ENCODE measurements at regions not wholly inside any gene's neighbourhood (a gene's known extent, or its start where the extent isn't known, plus 50 kb on each side); places are given as distances from the start of the nearest gene placed in this dataset.

DNA sequence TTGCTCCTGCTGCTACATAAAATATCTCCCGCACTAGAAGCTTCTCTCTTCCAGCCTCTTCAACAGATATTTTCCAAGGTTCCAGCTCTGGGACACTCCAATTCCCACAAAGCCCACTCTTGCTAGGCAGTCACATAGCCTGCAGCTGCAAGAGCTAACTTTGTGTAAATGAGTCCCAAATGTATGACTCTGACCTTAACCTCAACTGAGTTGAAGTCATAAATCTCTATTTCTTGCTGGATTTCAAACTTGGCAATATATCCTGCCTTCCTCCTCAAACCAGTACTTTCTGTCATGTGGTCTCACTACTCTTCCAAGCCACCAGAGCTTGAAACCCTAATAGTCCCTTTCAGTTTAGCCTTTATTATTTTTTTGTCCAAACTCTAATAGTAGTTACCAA is 315.4 kb upstream of the GRIA3 start (continued):
- TF ChIP-seq SMARCC2 (IDR thresholded peaks at IDR 0.05; ENCODE audit: low read depth) (no peak), SMAD4 (CRISPR knock-in tag; conservative IDR thresholded peaks at IDR 0.05) (no peak), ZNF77 (CRISPR knock-in tag; IDR thresholded peaks at IDR 0.05) (no peak), CREM (IDR thresholded peaks at IDR 0.05; ENCODE audit: low read depth) (no peak), GTF2E2 (tag; IDR thresholded peaks at IDR 0.05) (no peak), THRAP3 (IDR thresholded peaks at IDR 0.05; ENCODE audit: borderline replicate concordance) (no peak), PHB2 (IDR thresholded peaks at IDR 0.05; ENCODE audit: low read depth) (no peak), HDAC2 (IDR thresholded peaks at IDR 0.05) (no peak), NR4A1 (CRISPR knock-in tag; IDR thresholded peaks at IDR 0.05) (no peak), NR4A1 (tag; IDR thresholded peaks at IDR 0.05) (no peak), HDAC6 (IDR thresholded peaks at IDR 0.05; ENCODE audit: low read depth, low read length) (no peak)
- TF ChIP-seq, protein P1, sequence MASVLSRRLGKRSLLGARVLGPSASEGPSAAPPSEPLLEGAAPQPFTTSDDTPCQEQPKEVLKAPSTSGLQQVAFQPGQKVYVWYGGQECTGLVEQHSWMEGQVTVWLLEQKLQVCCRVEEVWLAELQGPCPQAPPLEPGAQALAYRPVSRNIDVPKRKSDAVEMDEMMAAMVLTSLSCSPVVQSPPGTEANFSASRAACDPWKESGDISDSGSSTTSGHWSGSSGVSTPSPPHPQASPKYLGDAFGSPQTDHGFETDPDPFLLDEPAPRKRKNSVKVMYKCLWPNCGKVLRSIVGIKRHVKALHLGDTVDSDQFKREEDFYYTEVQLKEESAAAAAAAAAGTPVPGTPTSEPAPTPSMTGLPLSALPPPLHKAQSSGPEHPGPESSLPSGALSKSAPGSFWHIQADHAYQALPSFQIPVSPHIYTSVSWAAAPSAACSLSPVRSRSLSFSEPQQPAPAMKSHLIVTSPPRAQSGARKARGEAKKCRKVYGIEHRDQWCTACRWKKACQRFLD (CRISPR knock-in tag; IDR thresholded peaks at IDR 0.05), result no peak

DNA sequence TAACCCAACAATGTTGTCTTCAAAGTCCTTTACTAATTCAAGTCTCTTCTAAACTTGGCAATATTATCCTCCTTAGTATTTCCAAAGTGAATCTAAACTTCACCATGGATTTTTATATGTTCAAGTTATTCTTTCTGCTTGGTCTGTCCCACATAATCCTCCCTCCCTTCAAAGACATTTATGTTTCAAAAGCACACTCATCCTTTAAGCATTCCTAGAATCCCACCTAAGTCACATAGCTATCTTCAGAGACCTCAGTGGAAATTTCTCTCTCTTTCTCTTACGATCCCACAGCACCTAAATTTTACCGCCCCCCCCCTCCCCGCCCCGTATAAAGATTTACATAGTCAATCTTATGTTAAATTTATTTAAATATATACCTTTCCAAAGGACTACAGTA is 314.9 kb upstream of the GRIA3 start:
- Histone ChIP-seq H3K27me3 (ENCODE audit: control insufficient read depth in 2 of 2, insufficient read depth in 2 of 2, low read length in 2 of 2) (no peaks in the 10 kb centered on the region), H3K4me2 (ENCODE audit: insufficient read depth, low read length) (no peak overlapping the region), H3K4me3 (no peak overlapping the region), H3K9me3 (replicated peaks; ENCODE audit: control insufficient read depth, insufficient read depth, low read depth, low read length) (no peaks in the 10 kb centered on the region), H3K27ac (ENCODE audit: extremely low read depth, low read depth, low read length) (no peak overlapping the region), H4K20me1 (replicated peaks; ENCODE audit: control insufficient read depth, insufficient read depth, low read length) (no peaks in the 10 kb centered on the region), H3K36me3 (ENCODE audit: control insufficient read depth, insufficient read depth, low read length) (no peaks in the 10 kb centered on the region), H3K9ac (ENCODE audit: insufficient read depth in 1 of 2, low read depth in 2 of 2, low read length in 2 of 2) (no peak overlapping the region), H2AFZ (ENCODE audit: low read depth, low read length) (no peak overlapping the region), H3K9me1 (ENCODE audit: control insufficient read depth, insufficient read depth, low read length) (no peaks in the 10 kb centered on the region), H3K79me2 (ENCODE audit: control insufficient read depth, insufficient read depth, low read length) (no peaks in the 10 kb centered on the region), H3K4me1 (replicated peaks in 1 of 2; ENCODE audit: control insufficient read depth in 2 of 2, insufficient read depth in 2 of 2, low read length in 2 of 2) (no peaks in the 10 kb centered on the region)
- POLR2A ChIA-PET, result no interaction called here
- DNase-seq (ENCODE audit: extremely low read depth in 1 of 4, low spot score in 3 of 4), result no peak
- no peak for FAIRE-seq
- in situ Hi-C loops (cut with MboI) (no loop called here), intact Hi-C loops (cut with micrococcal nuclease) (no loop called here)
- TF ChIP-seq EGR1 (conservative IDR thresholded peaks at IDR 0.05) (no peak), ZNF232 (CRISPR knock-in tag; IDR thresholded peaks at IDR 0.05) (no peak), HMG20B (CRISPR knock-in tag; IDR thresholded peaks at IDR 0.05) (no peak), SNIP1 (IDR thresholded peaks at IDR 0.05; ENCODE audit: low read depth) (no peak), ZNF282 (CRISPR knock-in tag; IDR thresholded peaks at IDR 0.05) (no peak), ZNF77 (CRISPR knock-in tag; IDR thresholded peaks at IDR 0.05) (no peak), SMAD4 (CRISPR knock-in tag; conservative IDR thresholded peaks at IDR 0.05) (no peak), NCOR1 (IDR thresholded peaks at IDR 0.05) (no peak), FOXM1 (IDR thresholded peaks at IDR 0.05; ENCODE audit: low read depth) (no peak), FOXM1 (CRISPR knock-in tag; IDR thresholded peaks at IDR 0.05; ENCODE audit: low read depth) (no peak)
- TF ChIP-seq, protein P2, sequence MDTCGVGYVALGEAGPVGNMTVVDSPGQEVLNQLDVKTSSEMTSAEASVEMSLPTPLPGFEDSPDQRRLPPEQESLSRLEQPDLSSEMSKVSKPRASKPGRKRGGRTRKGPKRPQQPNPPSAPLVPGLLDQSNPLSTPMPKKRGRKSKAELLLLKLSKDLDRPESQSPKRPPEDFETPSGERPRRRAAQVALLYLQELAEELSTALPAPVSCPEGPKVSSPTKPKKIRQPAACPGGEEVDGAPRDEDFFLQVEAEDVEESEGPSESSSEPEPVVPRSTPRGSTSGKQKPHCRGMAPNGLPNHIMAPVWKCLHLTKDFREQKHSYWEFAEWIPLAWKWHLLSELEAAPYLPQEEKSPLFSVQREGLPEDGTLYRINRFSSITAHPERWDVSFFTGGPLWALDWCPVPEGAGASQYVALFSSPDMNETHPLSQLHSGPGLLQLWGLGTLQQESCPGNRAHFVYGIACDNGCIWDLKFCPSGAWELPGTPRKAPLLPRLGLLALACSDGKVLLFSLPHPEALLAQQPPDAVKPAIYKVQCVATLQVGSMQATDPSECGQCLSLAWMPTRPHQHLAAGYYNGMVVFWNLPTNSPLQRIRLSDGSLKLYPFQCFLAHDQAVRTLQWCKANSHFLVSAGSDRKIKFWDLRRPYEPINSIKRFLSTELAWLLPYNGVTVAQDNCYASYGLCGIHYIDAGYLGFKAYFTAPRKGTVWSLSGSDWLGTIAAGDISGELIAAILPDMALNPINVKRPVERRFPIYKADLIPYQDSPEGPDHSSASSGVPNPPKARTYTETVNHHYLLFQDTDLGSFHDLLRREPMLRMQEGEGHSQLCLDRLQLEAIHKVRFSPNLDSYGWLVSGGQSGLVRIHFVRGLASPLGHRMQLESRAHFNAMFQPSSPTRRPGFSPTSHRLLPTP (IDR thresholded peaks at IDR 0.05; ENCODE audit: borderline replicate concordance, extremely low read depth, insufficient read length), result no peak
- WGBS (ENCODE audit: insufficient coverage, low coverage, missing lambda C conversion rate), result 0% methylated on average over 2 of the region's 4 CpGs
- CTCF ChIA-PET (ENCODE audit: low intra/inter-chr PET ratio), result no interaction called here
- no TSS peak for BruUV-seq (replicated peaks)
- ATAC-seq, result no peak

Data from K562 (cell line).